ENCODE measurements at regions not wholly inside any gene's neighbourhood (a gene's known extent, or its start where the extent isn't known, plus 50 kb on each side); places are given as distances from the start of the nearest gene placed in this dataset.
A peak's percentile ranks its signal among the peaks of the same experiment; 100 is the strongest.

- Histone ChIP-seq H3K36me3 (ENCODE audit: control insufficient read depth, insufficient read depth, low read length) (no peaks in the 10 kb centered on the region), H3K27ac (ENCODE audit: insufficient read depth, low read depth, low read length, poor library complexity, severe bottlenecking) (no peak overlapping the region), H3K27me3 (ENCODE audit: control insufficient read depth, insufficient read depth, low read length, poor library complexity, severe bottlenecking) (no peaks in the 10 kb centered on the region), H3K9me3 (ENCODE audit: control insufficient read depth, low read length) (no peaks in the 10 kb centered on the region), H3K4me3 (ENCODE audit: insufficient read depth, low read depth, low read length) (no peak overlapping the region), H3K4me1 (ENCODE audit: control insufficient read depth, insufficient read depth, low read length) (peaks cover 6% of the 10 kb centered on the region)
- WGBS, 2 experiments: 83 to 96% methylated on average over 3 to 4 of the region's 4 CpGs
Observed at GRCh38 chr9:2262386-2263071, 247.4 kb downstream of the SMARCA2 start.

GRCh38 chr9:2263111-2263510 lies 248.0 kb downstream of the SMARCA2 start:
- no peaks in the 10 kb centered on the region for H3K27me3 ChIP-seq (ENCODE audit: control insufficient read depth, insufficient read depth, low read length, poor library complexity, severe bottlenecking)
- H3K9me3 ChIP-seq (ENCODE audit: control insufficient read depth, low read length): no peaks in the 10 kb centered on the region
- H3K36me3 ChIP-seq (ENCODE audit: control insufficient read depth, insufficient read depth, low read length): no peaks in the 10 kb centered on the region
- H3K4me1 ChIP-seq (ENCODE audit: control insufficient read depth, insufficient read depth, low read length): peaks cover 11% of the 10 kb centered on the region
- WGBS, 2 experiments: 86 to 95% methylated on average over 1 of the region's 1 CpG
- H3K27ac ChIP-seq (ENCODE audit: insufficient read depth, low read depth, low read length, poor library complexity, severe bottlenecking): no peak overlapping the region
- no peak overlapping the region for H3K4me3 ChIP-seq (ENCODE audit: insufficient read depth, low read depth, low read length)

GRCh38 chr9:2263665-2264064 lies 248.5 kb downstream of the SMARCA2 start:
- Histone ChIP-seq H3K27me3 (ENCODE audit: control insufficient read depth, insufficient read depth, low read length, poor library complexity, severe bottlenecking) (no peaks in the 10 kb centered on the region), H3K27ac (ENCODE audit: insufficient read depth, low read depth, low read length, poor library complexity, severe bottlenecking) (no peak overlapping the region), H3K36me3 (ENCODE audit: control insufficient read depth, insufficient read depth, low read length) (no peaks in the 10 kb centered on the region), H3K9me3 (ENCODE audit: control insufficient read depth, low read length) (no peaks in the 10 kb centered on the region), H3K4me3 (ENCODE audit: insufficient read depth, low read depth, low read length) (no peak overlapping the region), H3K4me1 (ENCODE audit: control insufficient read depth, insufficient read depth, low read length) (peaks cover 12% of the 10 kb centered on the region)
- WGBS, 2 experiments: 84 to 97% methylated on average over 3 of the region's 3 CpGs

- Histone ChIP-seq H3K4me1 (ENCODE audit: control insufficient read depth, insufficient read depth, low read length) (peaks cover 12% of the 10 kb centered on the region), H3K36me3 (ENCODE audit: control insufficient read depth, insufficient read depth, low read length) (no peaks in the 10 kb centered on the region), H3K4me3 (ENCODE audit: insufficient read depth, low read depth, low read length) (no peak overlapping the region), H3K9me3 (ENCODE audit: control insufficient read depth, low read length) (no peaks in the 10 kb centered on the region), H3K27me3 (ENCODE audit: control insufficient read depth, insufficient read depth, low read length, poor library complexity, severe bottlenecking) (no peaks in the 10 kb centered on the region), H3K27ac (ENCODE audit: insufficient read depth, low read depth, low read length, poor library complexity, severe bottlenecking) (no peak overlapping the region)
- 95 to 96% methylated on average over 8 of the region's 8 CpGs for WGBS, 2 experiments
Observed at GRCh38 chr9:2264081-2264480, 248.9 kb downstream of the SMARCA2 start.

GRCh38 chr9:2267181-2267745 lies 252.1 kb downstream of the SMARCA2 start:
- Histone ChIP-seq H3K36me3 (ENCODE audit: control insufficient read depth, insufficient read depth, low read length) (no peaks in the 10 kb centered on the region), H3K27ac (ENCODE audit: insufficient read depth, low read depth, low read length, poor library complexity, severe bottlenecking) (no peak overlapping the region), H3K9me3 (ENCODE audit: control insufficient read depth, low read length) (no peaks in the 10 kb centered on the region), H3K27me3 (ENCODE audit: control insufficient read depth, insufficient read depth, low read length, poor library complexity, severe bottlenecking) (no peaks in the 10 kb centered on the region), H3K4me3 (ENCODE audit: insufficient read depth, low read depth, low read length) (no peak overlapping the region), H3K4me1 (ENCODE audit: control insufficient read depth, insufficient read depth, low read length) (peaks cover 7% of the 10 kb centered on the region)
- 90 to 95% methylated on average over 7 of the region's 7 CpGs for WGBS, 2 experiments

GRCh38 chr9:2269778-2270177 lies 254.6 kb downstream of the SMARCA2 start:
- H3K27ac ChIP-seq (ENCODE audit: insufficient read depth, low read depth, low read length, poor library complexity, severe bottlenecking): no peak overlapping the region
- H3K9me3 ChIP-seq (ENCODE audit: control insufficient read depth, low read length): no peaks in the 10 kb centered on the region
- peaks cover 6% of the 10 kb centered on the region for H3K4me1 ChIP-seq (ENCODE audit: control insufficient read depth, insufficient read depth, low read length)
- H3K36me3 ChIP-seq (ENCODE audit: control insufficient read depth, insufficient read depth, low read length): no peaks in the 10 kb centered on the region
- 88 to 90% methylated on average over 3 of the region's 3 CpGs for WGBS, 2 experiments
- H3K27me3 ChIP-seq (ENCODE audit: control insufficient read depth, insufficient read depth, low read length, poor library complexity, severe bottlenecking): no peaks in the 10 kb centered on the region
- no peak overlapping the region for H3K4me3 ChIP-seq (ENCODE audit: insufficient read depth, low read depth, low read length)

GRCh38 chr9:2270565-2270964 lies 255.4 kb downstream of the SMARCA2 start:
- 94 to 96% methylated on average over 5 of the region's 5 CpGs for WGBS, 2 experiments
- peaks cover 6% of the 10 kb centered on the region for H3K4me1 ChIP-seq (ENCODE audit: control insufficient read depth, insufficient read depth, low read length)
- H3K36me3 ChIP-seq (ENCODE audit: control insufficient read depth, insufficient read depth, low read length): no peaks in the 10 kb centered on the region

GRCh38 chr9:2271426-2271825 lies 256.3 kb downstream of the SMARCA2 start:
- Histone ChIP-seq H3K27ac (ENCODE audit: insufficient read depth, low read depth, low read length, poor library complexity, severe bottlenecking) (no peak overlapping the region), H3K27me3 (ENCODE audit: control insufficient read depth, insufficient read depth, low read length, poor library complexity, severe bottlenecking) (peaks cover 3% of the 10 kb centered on the region), H3K36me3 (ENCODE audit: control insufficient read depth, insufficient read depth, low read length) (no peaks in the 10 kb centered on the region), H3K4me1 (ENCODE audit: control insufficient read depth, insufficient read depth, low read length) (peaks cover 6% of the 10 kb centered on the region), H3K9me3 (ENCODE audit: control insufficient read depth, low read length) (no peaks in the 10 kb centered on the region), H3K4me3 (ENCODE audit: insufficient read depth, low read depth, low read length) (no peak overlapping the region)
- 92 to 93% methylated on average over 4 of the region's 4 CpGs for WGBS, 2 experiments

More at GRCh38 chr9:2270565-2270964, 255.4 kb downstream of the SMARCA2 start:
- Histone ChIP-seq H3K4me3 (ENCODE audit: insufficient read depth, low read depth, low read length) (no peak overlapping the region), H3K27ac (ENCODE audit: insufficient read depth, low read depth, low read length, poor library complexity, severe bottlenecking) (no peak overlapping the region), H3K27me3 (ENCODE audit: control insufficient read depth, insufficient read depth, low read length, poor library complexity, severe bottlenecking) (no peaks in the 10 kb centered on the region), H3K9me3 (ENCODE audit: control insufficient read depth, low read length) (no peaks in the 10 kb centered on the region)

GRCh38 chr9:2274762-2275161 lies 259.6 kb downstream of the SMARCA2 start:
- 94 to 98% methylated on average over 3 to 4 of the region's 4 CpGs for WGBS, 2 experiments
- H3K9me3 ChIP-seq (ENCODE audit: control insufficient read depth, low read length): no peaks in the 10 kb centered on the region
- no peaks in the 10 kb centered on the region for H3K4me1 ChIP-seq (ENCODE audit: control insufficient read depth, insufficient read depth, low read length)
- no peak overlapping the region for H3K27ac ChIP-seq (ENCODE audit: insufficient read depth, low read depth, low read length, poor library complexity, severe bottlenecking)
- no peak overlapping the region for H3K4me3 ChIP-seq (ENCODE audit: insufficient read depth, low read depth, low read length)
- H3K27me3 ChIP-seq (ENCODE audit: control insufficient read depth, insufficient read depth, low read length, poor library complexity, severe bottlenecking): peaks cover 4% of the 10 kb centered on the region
- H3K36me3 ChIP-seq (ENCODE audit: control insufficient read depth, insufficient read depth, low read length): no peaks in the 10 kb centered on the region

- Histone ChIP-seq H3K4me3 (ENCODE audit: insufficient read depth, low read depth, low read length) (peak overlapping the region; percentile 13), H3K27me3 (ENCODE audit: control insufficient read depth, insufficient read depth, low read length, poor library complexity, severe bottlenecking) (peaks cover 4% of the 10 kb centered on the region), H3K9me3 (ENCODE audit: control insufficient read depth, low read length) (no peaks in the 10 kb centered on the region), H3K27ac (ENCODE audit: insufficient read depth, low read depth, low read length, poor library complexity, severe bottlenecking) (no peak overlapping the region), H3K4me1 (ENCODE audit: control insufficient read depth, insufficient read depth, low read length) (peaks cover 5% of the 10 kb centered on the region), H3K36me3 (ENCODE audit: control insufficient read depth, insufficient read depth, low read length) (no peaks in the 10 kb centered on the region)
- 36 to 38% methylated on average over 10 of the region's 10 CpGs for WGBS, 2 experiments
Observed at GRCh38 chr9:2276296-2276695, 261.1 kb downstream of the SMARCA2 start.

Data from ectodermal cell (in vitro differentiated cells).